GM12875 (cell line): ENCODE measurements at regions not wholly inside any gene's neighbourhood (a gene's known extent, or its start where the extent isn't known, plus 50 kb on each side); places are given as distances from the start of the nearest gene placed in this dataset.

Experiments used
- H3K4me3 ChIP-seq: one replicate; pipeline ENCODE4 v1.5.1; 2011; ENCODE audit warnings: low read depth, low read length, control low read depth
- TF ChIP-seq, protein P1 (sequence below): IDR thresholded peaks from 2 replicates; pipeline ENCODE4 v1.5.1; 2011; ENCODE audit warnings: low read depth, mild to moderate bottlenecking, control low read depth, inconsistent platforms, low read length, moderate library complexity, borderline replicate concordance; ENCODE audit not compliant: insufficient read depth

DNA sequence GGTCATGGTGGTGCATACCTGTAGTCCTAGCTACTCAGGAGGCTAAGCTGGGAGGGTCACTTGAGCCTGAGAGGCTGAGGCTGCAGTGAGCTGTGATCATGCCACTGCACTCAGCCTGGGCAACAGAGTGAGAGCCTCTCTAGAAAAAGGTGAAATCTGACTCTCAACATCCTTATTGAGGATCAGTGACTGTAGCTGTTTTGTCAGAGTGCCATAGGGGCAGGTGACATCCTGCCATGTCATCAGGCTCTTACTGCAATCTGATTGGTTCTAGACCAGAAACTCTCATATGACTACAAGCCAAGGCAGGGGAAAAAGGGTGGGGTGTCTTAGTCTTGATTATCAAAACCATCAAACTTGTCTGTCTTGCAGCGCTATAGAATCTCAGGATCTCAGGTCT is 62.8 kb upstream of the NGF start:
- TF ChIP-seq, protein P1, sequence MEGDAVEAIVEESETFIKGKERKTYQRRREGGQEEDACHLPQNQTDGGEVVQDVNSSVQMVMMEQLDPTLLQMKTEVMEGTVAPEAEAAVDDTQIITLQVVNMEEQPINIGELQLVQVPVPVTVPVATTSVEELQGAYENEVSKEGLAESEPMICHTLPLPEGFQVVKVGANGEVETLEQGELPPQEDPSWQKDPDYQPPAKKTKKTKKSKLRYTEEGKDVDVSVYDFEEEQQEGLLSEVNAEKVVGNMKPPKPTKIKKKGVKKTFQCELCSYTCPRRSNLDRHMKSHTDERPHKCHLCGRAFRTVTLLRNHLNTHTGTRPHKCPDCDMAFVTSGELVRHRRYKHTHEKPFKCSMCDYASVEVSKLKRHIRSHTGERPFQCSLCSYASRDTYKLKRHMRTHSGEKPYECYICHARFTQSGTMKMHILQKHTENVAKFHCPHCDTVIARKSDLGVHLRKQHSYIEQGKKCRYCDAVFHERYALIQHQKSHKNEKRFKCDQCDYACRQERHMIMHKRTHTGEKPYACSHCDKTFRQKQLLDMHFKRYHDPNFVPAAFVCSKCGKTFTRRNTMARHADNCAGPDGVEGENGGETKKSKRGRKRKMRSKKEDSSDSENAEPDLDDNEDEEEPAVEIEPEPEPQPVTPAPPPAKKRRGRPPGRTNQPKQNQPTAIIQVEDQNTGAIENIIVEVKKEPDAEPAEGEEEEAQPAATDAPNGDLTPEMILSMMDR, result no peak
- H3K4me3 ChIP-seq, result no peak overlapping the region

DNA sequence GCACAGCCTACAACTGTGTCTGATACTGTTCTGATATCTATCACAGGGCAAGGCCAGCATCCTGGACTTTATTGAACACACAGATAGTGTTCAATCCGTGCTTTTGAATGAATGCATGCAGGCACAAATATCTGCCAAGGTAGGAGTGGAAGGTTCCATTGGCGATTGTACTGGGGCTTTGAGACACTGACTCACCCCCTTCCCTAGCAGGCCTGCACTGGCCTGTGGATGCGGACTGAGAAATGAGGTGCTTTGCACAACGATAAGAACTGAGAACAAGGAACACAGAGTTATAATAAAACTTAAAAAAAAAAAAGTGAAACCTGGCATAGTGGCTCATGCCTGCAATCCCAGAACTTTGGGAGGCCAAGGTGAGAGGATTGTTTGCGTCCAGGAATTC is 62.4 kb upstream of the NGF start:
- TF ChIP-seq, protein P1, result no peak
- no peak overlapping the region for H3K4me3 ChIP-seq

DNA sequence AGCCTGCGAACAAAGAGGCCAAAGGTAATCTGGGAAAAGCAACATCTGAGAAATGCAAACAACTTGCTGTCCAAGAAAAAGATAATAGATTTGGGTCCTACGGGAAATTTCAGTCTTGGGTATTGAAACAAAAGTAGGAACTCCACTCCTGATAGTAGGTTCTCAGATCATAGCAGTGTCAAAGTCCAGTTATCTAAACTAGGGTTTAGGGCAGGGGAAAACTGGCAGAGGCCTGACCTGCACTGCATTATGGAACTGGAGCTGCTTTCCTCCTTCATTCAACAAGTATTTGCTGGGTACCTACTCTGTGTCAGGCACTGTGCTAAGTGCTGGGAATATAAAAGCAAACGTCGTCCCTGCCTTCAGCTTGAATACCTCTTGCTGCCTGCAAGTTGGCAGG is 60.7 kb upstream of the NGF start:
- TF ChIP-seq, protein P1, result no peak
- no peak overlapping the region for H3K4me3 ChIP-seq
